Pulmonary artery endothelial cell (primary cell): ENCODE measurements at regions not wholly inside any gene's neighbourhood (a gene's known extent, or its start where the extent isn't known, plus 50 kb on each side); places are given as distances from the start of the nearest gene placed in this dataset.
"Not testable (repeated sequence)": the region's sequence is repeated elsewhere in the genome, so short reads cannot be mapped to it uniquely, and the experiment has no call there.

Source experiments
- DNase-seq: peaks from one replicate; pipeline ENCODE4 v3.0.0-alpha.2; 2011; ENCODE audit warnings: low read depth, low spot score

DNA sequence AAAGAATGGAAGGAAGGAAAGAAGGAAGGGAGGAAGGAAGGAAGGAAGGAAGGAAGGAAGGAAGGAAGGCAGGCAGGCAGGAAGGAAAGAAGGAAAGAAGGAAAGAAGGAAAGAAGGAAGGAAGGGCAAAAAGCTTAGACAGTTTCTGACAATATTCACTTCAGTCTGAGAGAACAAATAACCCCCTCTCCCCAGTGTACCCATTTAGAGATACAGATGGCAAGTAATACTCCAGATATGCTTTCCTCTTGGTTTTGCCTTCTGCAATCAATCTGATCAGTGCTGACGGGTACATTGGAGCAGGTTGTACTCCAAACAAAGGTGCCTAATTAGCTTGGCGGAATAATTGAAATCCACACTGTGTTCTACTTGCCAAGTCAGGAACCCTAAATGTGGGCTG is 534.6 kb upstream of the TMEFF2 start:
- DNase-seq = no peak

DNA sequence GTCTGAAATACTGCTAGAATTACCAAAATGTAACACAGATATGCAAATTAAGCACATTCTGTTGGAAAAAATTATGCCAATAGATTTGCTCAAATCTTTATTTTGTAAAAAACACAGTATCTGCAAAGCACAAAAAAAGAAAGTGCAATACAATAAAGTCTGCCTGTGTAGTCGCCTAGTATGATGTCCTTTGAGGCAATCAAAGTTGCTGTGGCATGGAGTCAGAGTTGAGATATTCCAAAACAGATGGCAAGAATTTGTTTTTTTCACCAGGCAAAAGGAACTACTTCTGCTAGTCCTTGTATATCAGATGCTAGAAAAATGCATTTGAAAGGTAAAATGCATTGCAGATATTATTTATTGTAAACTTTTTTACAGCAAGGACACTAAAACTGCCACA is 531.3 kb upstream of the TMEFF2 start:
- DNase-seq = no peak

DNA sequence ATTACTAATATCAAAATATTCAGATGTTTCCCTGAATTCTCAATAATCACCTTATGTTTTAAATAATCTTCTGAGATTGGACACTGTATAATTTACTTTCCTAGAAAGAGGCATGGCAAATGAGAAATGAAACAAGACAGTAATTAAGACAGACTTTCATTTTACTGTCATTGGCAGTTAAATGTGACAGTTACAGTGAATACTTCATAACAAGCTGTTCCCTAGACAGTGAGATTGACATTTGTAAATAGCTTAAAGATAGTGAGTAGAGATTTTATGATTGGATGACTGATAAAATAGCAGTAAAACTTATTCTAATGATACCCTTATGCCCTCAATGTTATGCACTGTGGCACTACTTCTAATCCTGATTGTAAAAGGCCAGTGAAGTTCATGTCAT is 524.9 kb upstream of the TMEFF2 start:
- no peak for DNase-seq

DNA sequence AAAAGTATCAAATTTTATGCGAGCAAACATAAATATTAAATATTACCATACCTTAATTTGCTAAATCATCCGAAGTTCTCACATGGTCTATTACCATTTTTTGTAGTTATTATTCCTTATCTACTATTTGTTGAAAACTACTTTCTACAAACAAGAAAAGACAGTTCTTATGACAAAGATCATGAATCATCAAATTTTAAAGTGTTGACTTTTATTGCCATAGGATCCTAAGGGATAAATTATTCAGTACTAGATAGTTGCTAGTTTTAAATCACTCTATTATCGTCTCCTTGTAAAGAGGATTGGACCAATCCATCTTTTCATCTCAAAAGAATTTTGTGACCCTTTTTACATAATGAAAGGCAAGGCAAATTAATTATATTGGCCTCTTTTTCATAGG is 523.6 kb upstream of the TMEFF2 start:
- no peak for DNase-seq

DNA sequence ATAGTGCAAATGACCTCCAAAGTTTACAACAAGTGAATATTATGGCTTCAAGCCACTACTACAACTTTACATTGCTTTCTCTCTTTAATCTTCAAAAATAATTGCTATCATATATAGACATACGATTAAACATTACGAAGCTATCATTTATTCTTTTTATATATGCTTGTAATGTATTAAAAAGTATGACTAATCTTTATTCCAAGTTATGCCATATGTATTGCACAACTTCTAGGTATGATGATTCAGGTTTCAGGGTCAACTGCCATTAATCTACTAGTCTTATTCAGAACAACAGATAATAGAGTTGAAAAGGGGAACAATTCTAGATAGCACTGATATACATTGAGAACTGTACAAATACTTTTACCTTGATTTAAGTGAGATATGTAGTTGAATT is 506.2 kb upstream of the TMEFF2 start:
- DNase-seq = no peak

DNA sequence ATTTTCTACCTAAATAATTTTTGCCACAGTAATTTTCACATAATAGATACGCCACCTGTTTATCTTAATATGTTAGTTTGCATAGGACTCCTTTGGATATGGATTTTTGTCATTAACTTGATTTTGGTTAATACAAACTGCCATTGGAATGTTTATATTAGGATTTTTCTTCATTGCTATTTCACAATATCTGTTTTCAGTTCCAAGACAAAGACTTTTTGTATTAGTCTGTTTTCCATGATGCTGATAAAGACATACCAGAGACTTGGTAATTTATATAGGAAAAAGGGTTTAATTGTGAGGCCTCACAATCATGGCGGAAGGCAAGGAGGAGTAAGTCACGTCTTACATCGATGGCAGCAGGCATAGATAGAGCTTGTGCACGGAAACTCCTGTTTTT is 503.1 kb upstream of the TMEFF2 start:
- DNase-seq = no peak

DNA sequence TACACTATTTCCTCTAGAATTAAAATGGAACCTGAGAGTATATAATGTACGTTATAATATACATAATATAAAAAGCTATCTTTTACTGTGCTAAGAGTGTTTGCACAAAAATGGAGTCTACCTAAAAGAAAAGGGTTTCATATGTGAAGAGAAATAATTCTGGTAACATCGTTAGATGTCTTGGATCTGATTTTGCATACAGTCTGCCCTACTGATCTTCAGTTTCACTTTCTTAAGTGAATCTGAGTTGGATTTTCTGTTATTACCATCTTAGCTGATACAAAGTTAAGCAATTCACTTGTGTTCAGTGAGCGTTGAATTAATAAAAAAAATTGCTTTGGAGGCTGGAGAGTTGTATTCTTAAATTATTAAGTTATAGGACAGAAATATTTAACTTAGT is 502.1 kb upstream of the TMEFF2 start:
- DNase-seq = no peak

DNA sequence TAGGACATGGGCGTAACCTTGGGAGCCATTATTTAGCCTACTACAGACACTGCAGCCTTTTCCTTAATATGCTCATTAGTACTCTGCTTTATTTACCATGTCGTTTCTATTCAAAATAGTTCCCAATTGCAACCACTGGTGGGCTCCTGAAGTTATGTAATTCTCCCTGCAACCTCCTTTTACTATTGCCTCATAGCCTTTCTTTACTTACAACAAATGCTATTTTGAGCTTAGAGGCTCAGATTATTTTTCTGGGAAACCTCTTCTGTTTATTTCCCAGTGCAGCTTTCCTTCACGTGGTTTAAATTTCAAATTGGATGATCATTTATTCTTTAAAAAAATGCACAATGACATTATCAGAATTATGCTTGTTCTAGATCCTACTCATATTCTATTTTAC is 492.3 kb upstream of the TMEFF2 start:
- DNase-seq = no peak

DNA sequence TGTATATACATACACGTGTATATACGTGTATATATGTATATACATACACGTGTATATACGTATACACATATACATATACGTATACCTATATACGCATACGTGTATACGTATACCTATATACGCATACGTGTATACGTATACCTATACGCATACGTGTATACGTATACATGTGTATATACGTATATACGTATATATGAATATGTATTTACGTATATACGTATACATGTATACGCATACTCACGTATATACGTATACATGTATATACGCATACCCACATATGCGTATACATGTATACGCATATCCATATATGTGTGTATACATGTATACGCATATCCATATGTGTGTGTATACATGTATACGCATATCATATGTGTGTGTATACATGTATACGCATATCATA is 487.8 kb upstream of the TMEFF2 start:
- DNase-seq = not testable (repeated sequence)

DNA sequence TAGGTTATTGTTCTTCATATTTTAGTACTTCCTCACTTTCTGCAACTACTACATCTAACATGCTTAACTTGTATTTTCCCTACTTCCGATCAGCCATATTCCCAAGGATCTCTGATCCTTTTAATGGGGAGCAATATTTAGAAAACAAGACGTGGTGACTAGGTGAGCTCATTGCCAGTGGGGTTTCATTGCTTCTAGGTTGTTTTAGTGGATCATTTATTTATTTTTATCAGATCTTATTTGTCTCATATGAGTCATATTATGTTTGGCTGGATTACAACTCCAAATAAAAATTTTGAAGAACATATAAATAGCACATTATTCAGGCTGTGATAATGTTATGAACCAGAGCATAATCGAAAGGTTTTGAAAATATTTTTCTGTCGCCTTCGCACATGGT is 480.9 kb upstream of the TMEFF2 start:
- DNase-seq = no peak

DNA sequence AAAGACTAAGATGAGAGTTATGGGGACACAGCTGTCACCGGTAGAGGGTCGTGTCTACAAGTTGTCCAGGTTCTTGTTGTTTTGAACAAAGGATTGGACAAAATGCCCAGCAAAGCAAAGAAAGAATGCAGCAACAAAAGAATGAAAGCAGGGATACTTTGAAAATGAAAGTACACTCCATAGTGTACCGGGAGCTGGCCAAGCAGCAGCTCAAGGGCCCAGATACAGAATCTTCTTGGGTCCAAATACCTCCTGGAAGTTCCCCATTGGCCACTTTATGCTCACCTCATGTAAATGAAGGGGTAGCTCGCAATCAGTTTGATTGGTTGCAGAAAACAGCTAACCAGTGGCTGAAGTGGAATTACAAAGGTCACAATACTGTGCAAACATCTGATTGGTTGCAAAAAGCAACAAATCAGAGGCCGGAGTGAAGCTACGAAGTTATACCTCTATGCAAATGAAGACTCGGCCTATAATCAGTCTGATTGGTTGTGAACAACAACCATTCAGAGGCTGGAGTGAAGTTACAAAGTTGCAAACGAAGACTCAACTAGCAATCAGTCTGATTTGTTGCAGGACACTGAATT is 474.9 kb upstream of the TMEFF2 start:
- no peak for DNase-seq

DNA sequence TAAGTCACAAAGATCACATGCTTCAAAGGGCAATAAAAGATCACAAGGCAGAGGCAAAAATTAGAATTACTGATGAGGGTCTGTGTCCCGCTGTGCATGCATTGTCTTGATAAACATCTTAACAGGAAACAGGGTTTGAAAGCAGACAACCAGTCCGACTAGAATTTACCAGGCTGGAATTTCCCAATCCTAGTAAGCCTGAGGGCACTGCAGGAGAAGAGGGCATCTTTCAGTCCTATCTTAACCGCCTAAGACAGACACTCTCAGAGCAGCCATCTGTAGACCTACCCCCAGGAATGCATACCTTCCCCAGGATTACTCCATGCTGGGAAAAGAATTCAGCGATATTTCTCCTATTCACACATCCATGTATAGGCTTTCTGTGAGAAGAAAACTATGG is 465.8 kb upstream of the TMEFF2 start:
- DNase-seq = not testable (repeated sequence)

DNA sequence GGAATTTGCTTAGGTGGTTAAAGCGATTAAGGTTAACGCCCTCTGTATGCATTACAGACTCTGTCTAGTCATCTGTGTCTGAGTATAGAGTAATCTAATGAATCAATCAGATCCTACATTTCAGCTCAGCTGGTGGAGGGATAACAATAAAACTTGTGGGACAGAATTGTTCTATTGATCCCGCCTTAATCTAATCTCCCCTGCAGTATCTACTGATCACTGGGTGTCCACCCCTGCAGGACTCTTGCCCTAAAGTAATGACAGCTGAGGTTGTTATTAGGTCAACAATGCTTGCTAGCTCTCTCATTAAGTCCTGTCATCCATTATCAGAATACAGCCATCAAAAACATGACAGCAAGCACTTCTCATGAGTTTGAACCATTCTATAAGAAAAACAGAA is 462.6 kb upstream of the TMEFF2 start:
- no peak for DNase-seq

DNA sequence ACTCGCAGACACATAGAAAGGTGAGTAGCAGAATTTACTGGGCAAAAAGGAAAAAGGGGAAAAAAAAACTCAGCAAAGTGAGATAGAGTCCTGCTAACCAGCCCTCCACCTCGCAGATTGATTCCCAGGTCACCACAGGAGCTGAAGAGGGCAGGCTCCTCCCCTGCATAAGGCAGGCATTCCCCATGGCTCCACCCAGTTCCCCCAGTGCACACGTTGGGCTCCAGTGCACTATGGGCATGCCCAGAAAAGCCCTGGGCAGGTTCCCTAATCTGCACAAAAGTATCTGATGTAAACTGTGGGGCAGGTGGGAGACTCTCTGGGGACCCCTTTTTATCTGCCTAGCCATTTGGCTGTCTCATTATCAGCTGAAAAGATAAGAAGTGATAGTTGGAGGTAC is 461.2 kb upstream of the TMEFF2 start:
- DNase-seq = no peak

DNA sequence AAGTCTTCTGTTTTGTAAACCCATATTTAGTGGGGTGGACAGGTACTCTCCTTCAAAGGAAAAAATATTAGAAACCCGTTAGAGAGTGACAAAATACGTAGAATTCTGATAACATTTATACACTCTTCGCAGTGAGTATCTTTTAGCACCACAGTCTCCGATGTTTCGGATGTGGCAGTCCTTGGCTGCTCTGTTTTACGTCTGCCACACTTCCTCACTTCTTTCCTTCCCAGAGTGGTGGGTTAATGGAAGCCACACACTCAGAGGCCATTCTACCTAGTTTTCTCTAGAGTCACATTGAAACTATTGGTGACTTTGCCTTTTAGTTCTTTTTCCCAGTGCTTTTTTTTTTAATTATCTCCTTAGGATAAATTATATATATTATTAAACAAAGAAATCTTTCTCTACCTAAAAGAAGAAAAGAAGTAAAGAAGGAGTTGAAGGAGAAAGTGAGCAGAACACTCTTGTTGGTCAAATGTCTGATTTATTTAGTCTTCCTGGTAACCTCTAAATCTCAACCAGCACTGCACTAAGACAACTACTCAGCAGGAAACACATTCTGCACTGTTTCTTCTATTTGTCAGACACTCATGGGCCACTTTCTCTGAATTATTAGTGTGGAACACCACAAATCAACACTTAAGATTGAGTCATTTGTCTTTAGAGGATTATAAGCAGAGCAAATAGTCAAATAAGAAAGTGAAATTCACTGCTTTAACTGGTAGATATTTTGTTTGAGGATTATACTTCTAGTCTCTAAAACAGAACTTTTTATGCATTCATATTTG is 451.3 kb upstream of the TMEFF2 start:
- DNase-seq = no peak

DNA sequence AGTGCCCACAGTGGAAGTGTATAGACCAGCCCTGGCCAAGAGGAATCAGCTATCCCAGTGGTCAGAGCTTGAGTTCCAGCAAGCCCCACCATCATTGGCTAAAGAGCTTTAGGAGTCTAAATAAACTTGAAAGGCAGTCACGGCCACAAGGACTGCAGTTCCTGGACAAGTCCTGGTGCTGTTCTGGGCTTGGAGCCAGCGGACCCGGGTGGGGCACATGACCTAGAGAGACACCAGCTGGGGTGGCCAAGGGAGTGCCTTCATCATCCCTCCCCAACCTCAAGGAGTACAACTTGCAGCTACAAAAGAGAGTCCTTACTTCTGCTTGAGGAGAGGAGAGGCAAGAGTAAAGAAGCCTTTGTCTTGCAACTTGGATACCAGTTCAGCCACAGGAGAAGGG is 439.8 kb upstream of the TMEFF2 start:
- no peak for DNase-seq

DNA sequence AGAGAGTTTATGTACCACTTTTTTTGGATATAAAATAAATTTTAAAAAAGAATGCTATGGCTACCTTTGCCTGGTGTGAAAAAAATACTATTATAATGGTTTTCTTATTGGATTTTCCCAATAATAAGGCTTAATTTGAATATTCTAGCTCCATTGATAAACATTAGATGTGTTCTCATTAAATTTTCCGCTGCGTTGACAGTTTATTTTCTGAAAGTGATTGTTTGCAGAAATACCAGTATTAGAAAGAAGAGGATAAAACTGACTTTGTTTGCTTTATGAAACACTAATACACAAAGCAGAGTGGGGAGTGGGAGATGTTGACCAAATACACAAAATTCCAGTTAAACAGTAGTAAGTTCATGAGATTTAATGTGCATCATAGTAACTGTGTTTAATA is 433.3 kb upstream of the TMEFF2 start:
- DNase-seq = no peak

DNA sequence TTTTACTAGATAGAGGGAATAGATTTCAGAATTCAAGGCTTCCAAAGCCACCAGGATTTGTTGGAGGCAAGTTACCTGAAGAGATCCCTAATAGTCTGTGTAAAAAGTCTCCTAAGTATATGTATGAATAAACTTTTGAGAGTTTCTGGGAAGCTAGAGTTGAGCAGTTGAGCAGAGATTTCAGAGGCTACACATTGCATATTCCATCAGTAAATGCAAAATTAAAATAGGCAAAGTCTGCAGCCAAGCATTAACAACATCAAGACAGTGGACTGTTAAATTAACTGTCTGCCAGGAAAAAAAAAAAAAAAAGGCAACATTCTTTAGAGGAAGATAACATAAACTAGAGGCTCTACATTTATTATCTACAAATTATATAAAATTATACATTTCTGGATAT is 420.4 kb upstream of the TMEFF2 start:
- DNase-seq = no peak

DNA sequence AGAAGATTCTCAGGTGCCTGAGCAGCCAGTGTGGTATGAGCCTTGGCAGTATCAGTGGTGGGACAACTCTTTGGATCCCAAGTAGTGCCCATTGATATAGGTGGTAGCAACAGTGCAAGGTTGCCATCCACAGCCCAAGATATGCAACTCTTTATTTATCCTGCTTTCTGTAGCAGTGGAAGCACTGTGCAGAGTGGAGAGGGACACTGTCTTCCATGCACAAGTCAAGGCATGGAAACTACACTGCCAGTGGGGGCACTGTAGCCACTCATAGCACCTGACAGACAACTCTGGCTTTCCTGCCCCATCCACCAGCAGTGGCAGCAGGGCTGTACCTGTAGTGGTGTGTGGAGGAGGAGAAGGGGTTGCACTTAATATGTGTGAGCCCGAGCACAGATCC is 409.6 kb upstream of the TMEFF2 start:
- no peak for DNase-seq

DNA sequence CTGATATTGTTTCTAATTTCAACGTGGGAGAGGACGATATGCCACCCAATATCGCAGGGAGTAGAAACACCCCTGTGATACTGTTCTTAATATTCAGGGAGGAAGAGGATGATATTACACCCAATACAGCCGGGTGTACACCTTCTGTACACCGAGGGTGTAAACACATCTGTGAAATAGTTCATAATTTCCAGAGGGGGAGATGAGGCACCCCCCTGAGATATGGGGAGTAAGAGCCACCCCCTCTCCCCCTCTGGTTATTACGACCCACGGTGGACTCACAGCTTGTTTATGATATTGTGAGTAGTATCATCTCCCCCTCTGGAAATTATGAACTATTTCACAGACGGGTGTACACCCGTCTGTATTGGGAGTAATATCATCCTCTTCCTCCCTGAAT is 403.9 kb upstream of the TMEFF2 start:
- DNase-seq = not testable (repeated sequence)

DNA sequence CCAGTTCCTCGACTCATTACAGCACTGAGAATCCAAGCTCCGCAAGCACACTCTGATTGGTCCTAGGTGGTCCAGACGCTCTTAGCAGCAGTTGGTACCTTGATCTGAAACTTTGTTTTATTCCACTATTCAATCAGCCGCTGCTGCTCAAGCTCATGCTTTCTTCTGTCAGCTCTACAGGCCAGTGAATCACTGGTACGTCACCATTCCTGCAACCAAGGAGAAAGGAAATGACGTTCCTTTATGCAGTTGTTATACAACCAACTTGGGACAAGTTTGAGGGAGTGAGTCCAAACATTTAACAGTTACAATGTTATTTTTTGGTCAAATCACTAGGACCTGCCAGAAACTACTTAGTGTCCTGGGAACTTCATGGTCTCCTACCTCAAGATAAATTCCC is 398.8 kb upstream of the TMEFF2 start:
- no peak for DNase-seq

DNA sequence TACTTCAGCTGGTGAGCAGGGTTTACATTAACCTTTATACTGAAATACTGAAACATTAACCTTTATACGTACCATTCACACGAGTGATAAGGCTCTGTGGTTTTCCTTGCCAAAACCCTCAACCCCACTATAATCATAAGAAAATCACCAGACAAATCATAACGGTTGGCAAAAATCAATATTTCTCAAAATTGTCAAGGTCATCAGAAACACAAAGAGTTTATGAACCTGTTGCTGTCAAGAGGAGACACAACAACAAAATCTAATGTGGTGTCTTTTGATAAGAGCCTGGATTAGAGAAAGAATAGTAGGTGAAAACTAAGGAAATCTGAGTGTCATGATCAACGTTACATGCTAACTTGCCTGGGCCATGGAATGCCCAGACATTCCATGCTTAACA is 396.9 kb upstream of the TMEFF2 start:
- no peak for DNase-seq

DNA sequence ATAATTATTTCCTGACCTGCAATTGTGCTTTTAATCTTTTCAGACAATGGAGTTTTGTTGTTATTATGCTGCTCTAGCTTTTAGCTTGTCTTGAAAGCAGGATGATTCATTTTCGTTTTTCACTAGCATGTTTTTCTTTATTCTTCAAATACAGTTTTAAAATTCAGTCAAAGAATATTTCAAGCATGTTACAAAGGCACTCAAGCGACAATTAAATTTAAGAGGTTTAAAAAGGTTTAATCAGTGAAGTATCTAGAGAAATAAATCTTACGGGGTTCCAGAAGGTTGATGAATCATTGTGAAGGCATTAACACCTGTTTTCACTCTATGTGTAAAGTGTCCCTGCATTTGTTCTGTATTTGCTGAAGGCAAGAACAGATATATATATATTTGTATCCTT is 390.7 kb upstream of the TMEFF2 start:
- no peak for DNase-seq

DNA sequence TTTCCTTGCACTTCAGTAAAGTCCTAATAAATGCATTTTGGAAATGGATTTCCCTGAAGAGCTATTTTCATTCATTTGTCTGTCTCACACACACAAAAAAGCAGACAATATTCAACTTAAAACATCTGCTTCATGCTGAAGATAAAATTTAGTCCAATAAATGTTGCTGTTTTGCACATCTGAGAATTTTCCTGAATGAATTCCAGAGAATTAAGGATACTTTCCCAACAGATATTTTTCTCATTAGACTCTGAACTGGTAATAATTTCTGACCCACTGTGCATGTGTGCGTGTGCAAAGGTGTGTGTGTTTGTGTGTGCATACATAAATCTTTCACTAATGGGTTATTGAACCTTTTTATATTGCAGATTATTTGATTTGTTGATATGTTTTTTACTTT is 390.2 kb upstream of the TMEFF2 start:
- no peak for DNase-seq
